ENCODE measurements at regions not wholly inside any gene's neighbourhood (a gene's known extent, or its start where the extent isn't known, plus 50 kb on each side); places are given as distances from the start of the nearest gene placed in this dataset.

GRCh38 chr5:141773779-141774562 lies 91.9 kb upstream of the ARAP3 start:
- no peaks in the 10 kb centered on the region for H3K9me3 Mint-ChIP-seq (ENCODE audit: unreplicated experiment)
- H3K4me3 Mint-ChIP-seq (ENCODE audit: unreplicated experiment): no peak overlapping the region
- H3K36me3 Mint-ChIP-seq (ENCODE audit: unreplicated experiment): no peaks in the 10 kb centered on the region
- H3K27ac Mint-ChIP-seq (ENCODE audit: unreplicated experiment): no peak overlapping the region
- H3K27me3 Mint-ChIP-seq (ENCODE audit: unreplicated experiment): peaks cover 41% of the 10 kb centered on the region
- H3K4me1 Mint-ChIP-seq (ENCODE audit: unreplicated experiment): no peaks in the 10 kb centered on the region
- DNase-seq (ENCODE audit: extremely low spot score, unreplicated experiment): no peak
- TF ChIP-seq CTCF (IDR thresholded peaks at IDR 0.05): no peak

DNA sequence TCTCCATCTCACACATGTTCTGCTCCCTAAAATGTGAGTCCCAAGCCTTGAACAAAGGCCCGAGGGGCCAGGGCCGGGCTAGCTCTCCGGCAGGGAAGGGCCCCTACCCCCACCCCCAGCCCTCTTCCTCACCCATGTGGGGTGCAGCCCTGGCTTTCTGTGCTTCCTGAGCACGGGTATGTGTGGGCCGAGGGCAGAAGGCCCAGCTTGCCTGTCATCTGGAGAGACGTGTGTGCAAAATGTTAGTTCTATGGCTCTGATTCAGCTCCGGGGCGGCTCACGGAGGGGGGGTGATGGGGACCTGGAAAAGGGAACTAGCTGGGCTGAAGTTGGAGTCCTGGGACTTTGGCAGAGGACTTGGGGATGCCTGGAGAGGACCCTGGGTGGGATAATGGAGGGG lies 90.3 kb upstream of the ARAP3 start:
- no peak for DNase-seq (ENCODE audit: extremely low spot score, unreplicated experiment)
- Mint-ChIP-seq H3K27ac (ENCODE audit: unreplicated experiment) (no peak overlapping the region), H3K27me3 (ENCODE audit: unreplicated experiment) (peaks cover 41% of the 10 kb centered on the region), H3K36me3 (ENCODE audit: unreplicated experiment) (no peaks in the 10 kb centered on the region), H3K9me3 (ENCODE audit: unreplicated experiment) (no peaks in the 10 kb centered on the region), H3K4me3 (ENCODE audit: unreplicated experiment) (no peak overlapping the region), H3K4me1 (ENCODE audit: unreplicated experiment) (no peaks in the 10 kb centered on the region)
- TF ChIP-seq CTCF (IDR thresholded peaks at IDR 0.05): no peak

GRCh38 chr5:141771562-141771961 lies 89.5 kb upstream of the ARAP3 start:
- DNase-seq (ENCODE audit: extremely low spot score, unreplicated experiment): no peak
- no peaks in the 10 kb centered on the region for H3K36me3 Mint-ChIP-seq (ENCODE audit: unreplicated experiment)
- H3K27me3 Mint-ChIP-seq (ENCODE audit: unreplicated experiment): peaks cover 39% of the 10 kb centered on the region
- H3K9me3 Mint-ChIP-seq (ENCODE audit: unreplicated experiment): no peaks in the 10 kb centered on the region
- H3K4me3 Mint-ChIP-seq (ENCODE audit: unreplicated experiment): no peak overlapping the region
- no peaks in the 10 kb centered on the region for H3K4me1 Mint-ChIP-seq (ENCODE audit: unreplicated experiment)
- no peak for TF ChIP-seq CTCF (IDR thresholded peaks at IDR 0.05)
- no peak overlapping the region for H3K27ac Mint-ChIP-seq (ENCODE audit: unreplicated experiment)

- H3K36me3 Mint-ChIP-seq (ENCODE audit: unreplicated experiment): no peaks in the 10 kb centered on the region
- H3K27ac Mint-ChIP-seq (ENCODE audit: unreplicated experiment): no peak overlapping the region
- DNase-seq (ENCODE audit: extremely low spot score, unreplicated experiment): no peak
Measured at GRCh38 chr5:141771031-141771430, 89.0 kb upstream of the ARAP3 start.

More at GRCh38 chr5:141771031-141771430, 89.0 kb upstream of the ARAP3 start:
- no peaks in the 10 kb centered on the region for H3K4me1 Mint-ChIP-seq (ENCODE audit: unreplicated experiment)
- no peak for TF ChIP-seq CTCF (IDR thresholded peaks at IDR 0.05)
- peaks cover 37% of the 10 kb centered on the region for H3K27me3 Mint-ChIP-seq (ENCODE audit: unreplicated experiment)
- no peaks in the 10 kb centered on the region for H3K9me3 Mint-ChIP-seq (ENCODE audit: unreplicated experiment)
- no peak overlapping the region for H3K4me3 Mint-ChIP-seq (ENCODE audit: unreplicated experiment)
